ENCODE measurements at regions not wholly inside any gene's neighbourhood (a gene's known extent, or its start where the extent isn't known, plus 50 kb on each side); places are given as distances from the start of the nearest gene placed in this dataset.

DNA sequence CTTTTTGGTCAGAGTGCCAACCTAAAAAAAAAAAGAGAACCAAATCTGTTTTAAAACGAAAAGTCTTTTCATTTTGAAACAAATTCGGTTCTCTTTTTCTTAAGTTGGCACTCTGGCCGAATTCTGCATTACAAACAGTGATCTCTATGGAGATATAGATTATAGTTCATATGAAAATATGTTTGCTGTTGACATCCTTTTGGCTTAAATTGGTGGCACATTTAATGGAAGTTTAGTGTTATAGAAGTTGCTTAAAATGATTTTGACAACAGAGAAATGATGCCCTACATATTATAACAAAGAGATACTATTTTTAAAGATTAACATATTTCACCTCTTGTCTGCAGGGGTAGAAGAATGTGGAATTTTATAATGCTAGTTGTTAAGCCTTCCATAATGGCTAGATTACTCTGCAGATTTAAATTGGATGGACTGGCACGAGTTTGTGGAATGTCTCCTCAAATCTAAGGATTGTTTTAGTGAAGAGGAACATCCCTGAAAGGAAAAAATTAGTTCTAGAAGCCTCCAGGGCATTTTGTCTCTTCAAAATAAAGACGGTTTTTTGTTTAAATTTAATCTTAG is 222.9 kb upstream of the CDH2 start:
- DNase-seq (ENCODE audit: low read depth) = no peak

DNA sequence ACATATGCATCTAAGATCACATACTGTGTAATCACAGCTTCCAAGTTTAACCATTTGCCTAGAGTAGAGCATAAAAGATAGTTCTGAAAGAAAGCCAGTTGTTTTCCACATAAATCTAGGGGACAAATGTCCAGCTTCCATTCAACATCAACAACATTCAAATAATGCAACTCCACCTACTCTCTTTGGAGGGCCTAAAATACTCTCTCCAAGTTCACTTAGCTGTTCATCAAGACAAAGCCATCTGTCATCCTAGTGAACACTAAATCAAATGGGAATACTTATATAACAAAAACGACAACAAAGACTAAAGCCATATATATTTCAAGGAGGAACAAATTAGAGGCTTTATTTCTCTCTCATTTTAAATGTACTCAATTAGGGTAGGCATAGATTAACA is 221.5 kb upstream of the CDH2 start:
- no peak for DNase-seq (ENCODE audit: low read depth)

DNA sequence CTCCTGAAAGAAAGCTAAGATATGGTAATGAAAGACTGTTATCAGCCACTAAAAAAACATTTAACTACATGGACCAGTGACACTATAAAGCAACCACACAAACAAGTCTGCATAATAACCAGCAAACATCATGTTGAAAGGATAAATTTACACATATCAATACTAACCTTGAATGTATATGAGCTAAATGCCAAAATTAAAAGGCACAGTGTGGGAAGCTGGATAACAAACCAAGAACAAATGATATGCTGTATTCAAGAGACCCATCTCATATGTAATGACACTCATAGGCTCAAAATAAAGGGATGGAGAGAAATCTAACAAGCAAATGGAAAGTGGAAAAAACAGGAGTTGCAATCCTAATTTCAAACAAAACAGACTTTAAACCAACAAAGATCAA is 213.1 kb upstream of the CDH2 start:
- no peak for DNase-seq (ENCODE audit: low read depth)

DNA sequence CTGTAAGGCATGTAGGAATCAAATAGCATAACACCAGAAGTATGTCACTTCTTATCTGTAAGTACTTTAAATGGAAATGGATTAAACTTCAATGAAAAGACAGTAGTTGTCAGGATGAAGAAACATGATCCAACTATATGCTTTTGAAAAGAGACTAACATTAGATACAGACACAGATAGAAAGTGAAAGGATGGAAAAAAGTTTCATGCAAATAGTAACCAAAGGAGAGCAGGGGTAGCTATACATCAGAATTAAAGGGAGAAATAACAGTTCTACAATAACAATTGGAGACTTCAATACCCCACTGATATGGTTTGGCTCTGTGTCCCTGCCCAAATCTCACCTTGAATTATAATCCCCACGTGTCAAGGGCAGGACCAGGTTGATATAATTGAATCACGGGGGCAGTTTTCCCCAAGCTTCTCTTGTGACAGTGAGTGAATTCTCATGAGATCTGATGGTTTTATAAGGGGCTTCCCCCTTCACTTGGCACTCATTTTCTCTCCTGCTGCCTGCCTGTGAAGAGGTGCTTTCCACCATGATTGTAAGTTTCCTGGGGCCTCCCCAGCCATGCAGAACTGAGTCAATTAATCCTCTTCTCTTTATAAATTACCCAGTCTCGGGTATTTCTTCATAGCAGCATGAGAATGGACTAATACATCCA is 205.4 kb upstream of the CDH2 start:
- no peak for DNase-seq (ENCODE audit: low read depth)

DNA sequence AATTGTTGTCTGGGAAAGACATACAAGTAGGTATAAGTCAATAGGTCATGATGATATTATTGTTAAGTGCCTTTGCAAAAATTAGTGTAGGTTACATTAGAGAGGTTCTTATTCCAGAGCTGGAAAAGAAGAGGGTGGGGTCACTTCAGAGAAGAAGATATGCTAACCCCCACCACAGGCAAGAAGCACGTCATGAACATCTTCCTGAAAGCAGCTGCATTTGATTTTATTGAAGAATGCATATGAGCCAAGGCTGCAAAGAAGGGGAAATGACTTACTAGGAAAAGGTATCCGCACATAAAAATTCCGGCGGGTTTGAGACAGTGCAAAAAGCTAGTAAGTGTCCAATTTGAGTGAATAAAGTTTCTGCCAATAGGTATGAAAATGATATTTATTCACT is 195.3 kb upstream of the CDH2 start:
- no peak for DNase-seq (ENCODE audit: low read depth)

DNA sequence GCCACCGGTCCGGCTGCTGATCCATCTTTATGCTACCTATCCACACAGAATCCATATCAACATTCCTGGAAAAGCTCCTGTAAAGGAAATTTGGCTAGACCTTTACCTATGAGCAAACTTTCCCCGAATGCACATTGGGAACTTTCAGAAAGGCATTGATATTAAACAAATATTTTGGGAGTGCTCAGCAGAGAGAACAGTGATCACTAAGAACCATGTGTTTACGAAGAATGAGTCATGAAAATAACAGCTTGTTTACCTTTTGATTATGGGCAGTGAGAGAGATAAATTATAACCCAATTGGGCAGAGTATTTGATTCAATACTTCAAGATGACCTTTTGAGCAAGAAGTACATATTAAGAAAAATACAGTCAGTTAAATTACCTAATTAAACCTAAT is 189.7 kb upstream of the CDH2 start:
- no peak for DNase-seq (ENCODE audit: low read depth)

DNA sequence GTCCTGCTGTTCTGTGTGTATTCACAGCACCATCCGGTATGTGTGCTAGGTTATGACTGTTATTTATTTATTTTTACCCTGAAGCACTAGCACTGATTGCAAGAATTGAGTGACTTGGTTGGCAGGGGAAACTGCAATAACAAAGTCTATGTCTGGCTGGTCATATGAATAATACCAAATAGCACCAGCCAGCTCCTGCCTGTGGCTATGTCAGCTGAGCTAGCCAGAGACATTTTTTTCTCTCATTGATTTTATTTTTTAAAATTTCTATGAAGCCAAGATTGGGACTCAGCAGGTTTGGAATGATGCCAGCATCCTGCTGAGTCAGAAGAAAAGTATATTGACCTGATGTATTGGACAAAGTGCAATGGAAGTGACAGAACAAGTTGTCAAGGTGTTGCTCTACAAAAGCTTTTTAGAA is 188.5 kb upstream of the CDH2 start:
- DNase-seq (ENCODE audit: low read depth) = peak; percentile 17

DNA sequence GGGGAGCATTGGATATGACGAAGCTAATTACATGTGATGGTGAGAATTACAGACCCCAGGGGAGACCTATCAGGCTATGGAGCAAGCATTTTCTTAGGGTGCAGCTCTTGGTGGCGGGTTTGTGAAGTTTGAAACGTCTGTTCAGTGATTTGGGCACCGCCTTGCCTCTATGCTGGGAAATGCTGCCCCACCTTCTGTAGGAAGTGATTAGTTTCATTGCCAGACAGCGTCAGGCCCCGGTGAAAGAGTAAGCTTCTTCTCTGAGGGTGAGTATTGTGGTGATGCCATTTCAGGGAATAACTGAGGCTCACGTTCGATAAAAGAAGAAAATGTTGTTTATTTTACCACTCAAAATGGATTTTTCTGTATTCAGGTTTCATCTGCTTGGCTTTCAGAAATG is 186.2 kb upstream of the CDH2 start:
- DNase-seq (ENCODE audit: low read depth) = no peak

DNA sequence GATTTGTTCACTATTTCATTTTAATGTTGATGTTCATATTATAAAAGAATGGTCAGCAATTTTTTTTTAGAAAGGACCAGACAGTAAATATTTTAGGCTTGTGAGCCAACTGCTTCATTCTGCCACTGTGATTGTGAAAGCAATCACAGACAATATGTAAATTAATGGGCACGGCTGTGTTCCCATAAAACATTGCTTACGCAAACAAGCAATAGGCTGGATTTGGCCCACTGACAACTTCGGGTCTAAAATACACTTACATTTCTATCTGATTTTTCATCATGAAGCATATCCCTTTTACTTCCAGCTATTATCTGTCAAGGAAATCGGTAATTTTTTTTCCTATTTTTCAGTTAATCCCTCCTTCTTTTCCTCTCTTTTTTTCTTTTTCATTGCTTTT is 182.2 kb upstream of the CDH2 start:
- DNase-seq (ENCODE audit: low read depth) = no peak

DNA sequence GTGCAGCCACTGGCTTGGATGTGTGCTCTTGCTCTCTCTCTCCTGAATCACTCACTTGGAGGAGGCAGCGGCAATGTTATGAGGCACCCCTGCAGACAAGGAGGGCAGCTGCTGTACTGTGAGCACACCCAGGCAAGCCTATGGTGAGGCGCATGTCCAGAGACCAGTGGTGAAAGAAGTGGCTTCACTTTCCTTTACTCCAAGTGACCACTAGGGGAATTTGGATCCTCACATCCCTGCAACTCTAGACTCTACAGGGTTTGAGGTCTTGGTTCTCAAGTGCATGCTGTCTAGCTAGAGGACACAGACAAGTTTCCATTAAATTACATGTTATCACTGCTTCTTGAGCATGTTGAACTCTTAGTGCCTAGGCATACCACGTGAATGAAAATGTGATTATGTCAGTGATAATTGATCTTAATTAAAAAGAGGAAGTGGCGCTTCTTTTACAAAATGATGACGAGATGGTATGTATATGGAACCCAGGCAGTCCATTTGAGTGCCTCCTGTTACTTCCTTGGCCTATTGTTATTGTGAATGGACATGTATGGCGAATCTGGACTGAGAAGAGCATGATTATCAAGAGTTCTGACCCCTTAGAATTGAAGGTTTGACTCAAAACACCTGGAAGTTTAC is 181.0 kb upstream of the CDH2 start:
- no peak for DNase-seq (ENCODE audit: low read depth)

DNA sequence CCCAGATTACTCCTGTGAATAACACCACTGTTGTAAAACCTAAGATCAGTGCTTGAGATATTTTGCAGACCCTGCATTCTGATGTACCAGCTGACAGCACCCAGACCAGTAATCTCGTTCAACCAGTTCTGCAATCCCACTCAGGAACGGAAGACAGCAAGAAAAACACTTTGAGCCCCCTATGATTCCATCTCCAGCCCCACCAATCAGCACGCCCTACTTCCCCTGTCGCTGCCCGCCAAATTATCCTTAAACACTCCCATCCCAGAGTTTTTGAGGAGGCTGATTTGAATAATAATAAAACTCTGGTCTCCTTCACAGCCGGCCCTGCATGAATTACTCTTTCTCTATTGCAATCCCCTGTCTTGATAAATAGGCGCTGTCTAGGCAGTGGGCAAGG is 173.9 kb upstream of the CDH2 start:
- no peak for DNase-seq (ENCODE audit: low read depth)

DNA sequence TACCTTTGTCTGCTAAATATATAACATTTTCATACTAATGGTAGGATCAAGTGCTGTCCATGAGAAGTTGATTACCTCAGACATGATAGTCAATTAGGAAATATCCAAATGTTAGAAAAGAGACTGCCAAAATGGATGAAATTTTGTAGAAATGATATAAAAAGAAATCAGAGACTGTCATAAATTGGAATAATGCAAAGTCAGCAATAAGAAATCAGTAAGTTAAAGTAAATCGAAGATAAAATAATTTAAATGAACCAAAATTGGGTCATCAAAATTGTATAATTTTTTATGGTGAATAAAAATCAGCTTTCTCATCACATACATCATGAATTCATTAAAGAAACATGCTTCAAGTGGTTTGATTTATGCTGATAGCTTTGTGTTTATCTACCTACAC is 165.3 kb upstream of the CDH2 start:
- no peak for DNase-seq (ENCODE audit: low read depth)

DNA sequence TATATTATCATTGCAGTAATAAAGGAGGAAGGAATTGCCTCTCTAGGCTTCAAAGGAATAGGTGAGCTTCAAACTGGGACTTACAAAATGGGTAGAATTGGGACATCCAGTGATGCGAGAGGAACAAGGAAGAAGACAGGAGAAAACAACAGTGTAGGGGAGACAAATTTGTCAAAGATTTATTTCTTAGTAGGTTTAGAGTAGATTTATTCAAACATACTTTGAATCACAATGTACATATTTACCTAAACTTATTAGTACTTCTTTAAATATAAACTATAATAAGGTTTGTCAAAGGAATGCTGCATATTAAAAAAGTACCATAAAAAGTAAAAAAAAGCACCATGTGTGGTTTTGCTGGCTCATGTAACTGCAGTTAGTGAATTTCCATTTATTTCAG is 161.4 kb upstream of the CDH2 start:
- no peak for DNase-seq (ENCODE audit: low read depth)

DNA sequence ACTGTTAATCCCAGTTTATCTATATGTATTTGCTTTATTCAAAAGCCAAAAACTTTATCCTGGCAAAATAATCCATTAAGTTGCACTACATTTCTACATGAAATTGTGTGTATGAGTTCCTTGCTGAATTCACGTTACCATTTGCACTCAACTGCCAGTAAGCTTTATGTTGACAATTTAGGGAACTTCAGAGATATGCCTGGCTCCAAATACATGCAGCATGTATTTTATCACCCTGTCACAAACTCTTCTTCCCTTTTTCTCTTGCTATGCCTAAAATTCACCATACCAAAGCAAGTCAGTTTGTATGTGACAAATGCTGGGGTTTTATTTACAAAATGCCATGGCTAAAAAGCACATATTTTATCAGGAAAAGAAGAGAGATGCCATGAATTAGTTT is 157.6 kb upstream of the CDH2 start:
- no peak for DNase-seq (ENCODE audit: low read depth)

DNA sequence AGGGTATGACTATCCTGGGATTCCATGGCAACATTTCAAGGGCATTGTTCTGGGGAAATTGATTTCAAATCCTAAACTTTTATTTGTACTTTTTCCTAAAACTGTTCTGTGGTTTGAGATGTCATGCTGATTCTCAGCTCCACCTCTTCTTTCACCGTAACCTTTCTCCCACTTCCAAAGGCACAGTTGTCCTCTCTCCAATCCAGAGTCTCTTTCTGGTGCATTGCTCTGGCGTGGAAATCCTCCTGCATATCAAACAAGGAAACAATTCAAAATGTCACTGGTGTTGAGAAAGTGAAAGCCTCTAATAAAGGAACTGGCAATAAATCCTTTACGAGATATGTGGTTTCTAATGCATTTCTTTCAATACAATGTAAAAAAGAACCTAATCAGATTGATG is 155.1 kb upstream of the CDH2 start:
- no peak for DNase-seq (ENCODE audit: low read depth)

DNA sequence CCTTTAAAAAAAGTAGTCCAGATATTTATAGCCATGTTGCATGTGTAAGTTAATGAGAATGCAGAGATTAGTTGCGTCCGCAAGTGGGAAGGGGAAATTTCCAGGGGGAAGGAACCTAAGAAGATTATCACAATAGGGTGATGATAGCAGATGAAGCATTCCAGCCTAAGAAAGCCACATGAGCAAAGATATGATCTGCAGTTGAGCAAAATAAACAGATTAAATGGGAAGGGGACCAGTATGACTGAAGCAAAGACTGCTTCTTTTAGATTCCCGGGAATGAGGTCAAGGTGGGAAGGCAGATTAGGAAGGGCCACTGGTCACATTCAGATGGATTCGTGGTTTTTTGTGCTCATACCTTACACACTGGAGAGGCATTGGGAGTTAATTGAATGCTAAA is 154.6 kb upstream of the CDH2 start:
- no peak for DNase-seq (ENCODE audit: low read depth)

DNA sequence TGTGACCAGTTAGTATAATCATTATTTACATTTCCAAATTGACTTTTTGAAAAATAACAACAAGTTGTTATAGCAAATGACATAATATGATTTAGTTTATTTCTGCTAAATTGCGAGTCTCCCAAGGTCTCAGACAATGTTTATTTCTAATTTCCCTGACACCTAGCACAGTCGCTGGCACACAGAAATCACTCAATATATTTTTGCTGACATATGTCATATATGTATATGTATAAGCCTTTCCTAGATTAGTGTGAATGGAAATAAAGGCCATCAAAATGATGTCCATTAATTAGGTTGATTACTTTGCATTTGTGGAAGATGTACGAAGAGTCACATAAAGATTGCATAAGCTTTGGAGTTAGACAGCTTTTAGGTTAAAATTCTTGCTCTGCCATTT is 136.7 kb upstream of the CDH2 start:
- DNase-seq (ENCODE audit: low read depth) = no peak

DNA sequence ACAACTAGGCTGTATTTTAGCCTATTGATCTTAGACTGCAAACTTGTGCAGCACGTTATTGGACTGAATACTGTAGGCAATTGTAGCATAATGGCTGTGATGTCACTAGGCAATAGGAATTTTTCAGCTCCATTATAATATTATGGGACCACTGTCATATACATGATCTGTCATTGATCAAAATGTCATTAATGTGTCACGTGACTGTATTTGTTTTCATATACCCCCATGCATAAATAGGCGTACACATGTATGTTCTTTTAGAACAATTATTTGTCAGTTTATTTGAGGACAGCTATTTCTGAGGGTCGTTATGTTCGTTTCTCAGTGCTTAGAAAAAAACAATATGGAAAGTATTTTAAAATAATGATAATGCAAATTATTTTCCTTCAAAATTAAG is 111.9 kb upstream of the CDH2 start:
- no peak for DNase-seq (ENCODE audit: low read depth)

DNA sequence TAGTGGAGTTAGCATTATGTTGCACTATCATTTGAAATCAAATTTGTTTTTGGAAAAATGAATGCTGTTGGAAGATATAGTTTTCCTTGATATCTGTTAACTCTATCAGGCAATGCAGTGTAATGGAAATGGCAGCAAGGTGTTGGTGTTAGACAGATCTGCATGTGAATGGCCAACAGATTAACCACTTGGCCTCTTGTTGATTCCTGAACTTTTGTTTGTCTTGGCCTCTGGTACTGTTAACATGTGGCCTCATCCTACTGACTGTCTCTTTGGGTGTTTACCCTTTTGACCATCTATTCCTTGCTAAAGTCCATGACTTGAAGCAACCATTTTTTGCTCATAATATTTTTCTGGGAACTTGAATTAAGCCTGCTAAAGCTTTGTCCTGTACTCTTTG is 110.2 kb upstream of the CDH2 start:
- DNase-seq (ENCODE audit: low read depth) = no peak

DNA sequence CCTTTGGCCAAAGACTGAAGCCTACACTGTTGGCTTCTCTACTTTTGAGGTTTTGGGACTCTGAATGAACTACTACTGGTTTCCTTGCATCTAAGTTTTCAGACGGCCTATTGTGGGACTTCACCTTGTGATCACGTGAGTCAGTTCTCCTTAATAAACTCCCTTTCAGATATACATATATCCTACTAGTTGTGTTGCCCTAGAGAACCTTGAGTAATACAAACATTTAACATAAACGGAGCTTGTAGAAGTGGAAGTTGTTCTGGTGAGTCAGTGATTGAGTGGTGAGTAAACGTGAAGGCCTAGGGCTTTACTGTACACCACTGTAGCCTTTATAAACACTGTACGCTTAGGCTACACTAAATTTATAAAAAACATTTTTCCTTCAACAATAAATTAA is 107.2 kb upstream of the CDH2 start:
- DNase-seq (ENCODE audit: low read depth) = peak; percentile 13

DNA sequence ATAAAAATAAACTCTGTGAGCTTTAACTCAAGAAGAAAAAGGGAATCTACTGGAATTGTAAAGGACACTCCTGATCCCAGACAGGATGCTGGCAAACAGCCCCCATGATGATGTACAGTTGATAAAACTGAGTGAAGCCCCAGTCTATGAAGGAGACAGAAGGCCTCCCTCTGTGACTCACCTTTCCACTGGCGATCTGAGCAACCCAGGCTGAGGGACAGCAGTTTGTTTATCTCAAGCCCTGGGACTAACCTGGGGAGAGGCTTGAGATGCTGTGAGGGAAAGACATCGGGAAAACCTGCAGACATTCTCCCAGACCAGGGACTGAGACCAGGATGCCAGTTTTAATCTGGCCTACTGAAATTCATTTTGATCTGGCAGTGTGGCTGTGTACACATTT is 104.5 kb upstream of the CDH2 start:
- DNase-seq (ENCODE audit: low read depth) = no peak

DNA sequence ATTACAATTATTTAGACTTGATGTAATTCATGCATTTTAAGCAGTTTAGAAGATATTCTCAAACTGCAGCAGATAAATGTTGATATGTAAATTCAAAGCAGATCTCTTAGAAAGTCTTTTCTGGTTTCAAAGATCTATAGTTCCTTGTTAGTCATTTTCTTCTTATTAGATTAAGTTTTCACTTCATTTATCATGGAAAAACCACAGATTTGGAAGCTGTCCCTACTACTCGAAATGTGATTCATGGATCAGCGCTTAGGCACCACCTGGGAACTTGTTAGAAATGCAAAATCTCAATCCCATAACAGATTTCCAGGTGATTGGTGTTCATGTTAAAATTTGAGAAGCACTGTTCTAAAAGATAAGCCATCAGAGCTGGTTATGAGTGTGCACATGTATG is 92.8 kb upstream of the CDH2 start:
- peak; percentile 13 for DNase-seq (ENCODE audit: low read depth)

DNA sequence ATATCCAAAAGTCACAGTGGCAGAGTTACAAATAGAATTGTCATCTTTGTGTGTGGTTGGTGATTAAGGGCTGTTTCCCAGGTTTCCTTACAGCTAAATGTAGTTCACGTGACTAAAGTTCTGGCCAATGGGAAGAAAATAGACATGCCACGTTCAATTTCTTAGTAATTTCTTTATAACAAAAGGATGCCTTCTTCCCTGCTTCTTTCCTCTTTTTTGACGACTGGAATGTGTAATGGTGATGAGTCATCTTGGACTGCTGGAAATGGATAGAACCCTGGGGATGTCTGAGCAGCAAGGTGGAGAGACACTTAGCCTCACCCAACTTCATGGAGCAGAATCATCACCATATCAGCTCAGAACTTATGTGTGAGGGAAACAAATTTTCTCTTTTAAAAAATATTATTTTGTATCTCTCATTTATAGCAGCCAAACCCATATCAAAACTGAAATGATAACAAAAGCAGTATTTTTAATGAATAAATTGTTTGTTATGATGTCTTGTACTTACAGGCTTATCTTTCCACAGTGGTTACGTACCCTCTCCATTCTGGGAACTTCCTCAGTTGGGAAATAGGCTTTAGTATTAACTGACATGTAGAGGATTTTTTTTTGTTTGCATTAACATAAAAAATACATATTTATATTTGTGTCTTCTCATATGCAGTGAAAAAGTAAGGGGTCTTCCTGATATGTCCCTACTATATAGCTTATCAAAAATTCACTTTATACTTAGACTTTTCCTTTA is 91.1 kb upstream of the CDH2 start:
- DNase-seq (ENCODE audit: low read depth) = peak; percentile 40

Data from non-pigmented ciliary epithelial cell (primary cell).